MV-4-11 (cell line): ENCODE measurements at regions not wholly inside any gene's neighbourhood (a gene's known extent, or its start where the extent isn't known, plus 50 kb on each side); places are given as distances from the start of the nearest gene placed in this dataset.

Experiments used
- DNase-seq: peaks from one replicate; lab custom pipeline; 2025; lab: John Stamatoyannopoulos, UW

DNA sequence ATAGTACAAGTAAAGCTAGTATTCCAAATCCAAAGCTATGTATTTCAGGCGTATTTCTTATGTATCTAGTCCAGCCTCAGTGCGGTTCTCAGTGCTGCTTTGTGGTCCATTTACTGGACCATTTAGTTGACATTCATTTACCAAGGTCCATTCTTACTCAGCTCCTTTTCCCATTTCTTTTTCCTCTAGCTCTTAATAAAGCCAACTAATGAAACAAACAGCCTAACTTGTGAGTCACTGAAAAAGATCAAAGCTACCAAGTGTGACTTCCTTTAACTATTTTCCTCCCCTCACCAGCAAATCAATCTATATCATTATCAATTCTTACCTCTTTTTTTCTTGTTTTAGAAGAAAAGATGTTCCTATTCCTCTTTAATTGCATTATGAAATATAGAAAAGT lies 64.0 kb downstream of the CYB561 start:
- no peak for DNase-seq
